Kidney (tissue), 13 donors: ENCODE measurements at regions not wholly inside any gene's neighbourhood (a gene's known extent, or its start where the extent isn't known, plus 50 kb on each side); places are given as distances from the start of the nearest gene placed in this dataset.
A peak's percentile ranks its signal among the peaks of the same experiment; 100 is the strongest.

Experiments
- DNase-seq, 5 donors: peaks; one replicate each; pipeline ENCODE4 v3.0.0-alpha.2; 2013 to 2020
- FAIRE-seq: peaks from 2 replicates; lab custom pipeline; 2012; peaks lifted over from hg19 to GRCh38; lab: Jason Lieb, UNC
- H3K27ac ChIP-seq, 2 donors: one replicate each; pipeline ENCODE4 v1.7.0; 2013; ENCODE audit warnings: low read depth in 2 of 2, low read length in 2 of 2, inconsistent platforms in 1 of 2
- H3K27me3 ChIP-seq: one replicate; pipeline ENCODE4 v1.7.1; 2013; ENCODE audit warnings: low read length, inconsistent platforms; ENCODE audit not compliant: control insufficient read depth, insufficient read depth
- H3K36me3 ChIP-seq, 3 donors: one replicate each; pipeline versions ENCODE4 v1.7.0 to v1.7.1; 2013; ENCODE audit warnings: low read length in 3 of 3, control low read depth in 1 of 3, inconsistent platforms in 1 of 3; ENCODE audit not compliant: insufficient read depth in 3 of 3, control insufficient read depth in 2 of 3
- H3K4me1 ChIP-seq, 3 donors: one replicate each; pipeline versions ENCODE4 v1.7.0 to v1.7.1; 2013; ENCODE audit warnings: low read length in 3 of 3, inconsistent platforms in 1 of 3, low read depth in 1 of 3; ENCODE audit not compliant: control insufficient read depth in 2 of 3, insufficient read depth in 2 of 3
- H3K4me3 ChIP-seq, 3 donors: one replicate each; pipeline versions ENCODE4 v1.7.0 to v1.8.1; 2013; ENCODE audit warnings: low read length in 3 of 3, control low read depth in 1 of 3, inconsistent platforms in 1 of 3
- H3K9ac ChIP-seq, 3 donors: one replicate each; pipeline versions ENCODE4 v1.7.0 to v1.7.1; 2013; ENCODE audit warnings: low read length in 3 of 3, control low read depth in 1 of 3, inconsistent platforms in 1 of 3
- H3K9me3 ChIP-seq, 3 donors: one replicate each; pipeline versions ENCODE4 v1.7.0 to v1.7.1; 2013; ENCODE audit warnings: low read length in 3 of 3, control low read depth in 1 of 3, inconsistent platforms in 1 of 3; ENCODE audit not compliant: control insufficient read depth in 2 of 3, insufficient read depth in 1 of 3
- CTCF ChIP-seq: IDR thresholded peaks from 3 replicates; pipeline ENCODE4 v1.5.1; 2012; ENCODE audit warnings: mild to moderate bottlenecking, moderate library complexity, borderline replicate concordance; ENCODE audit not compliant: insufficient read depth; ENCODE audit errors: extremely low read depth
- intact Hi-C: fragments of 100-400 bp; cut with DNase I; formaldehyde crosslinking; loops from one replicate; pipeline ENCODE4 v1.11.1; 2022
- donor health status: control.
- donor health status: control.
- donor health status: control.
- donor health status: control.
- donor health status: control.
- donor health status: DM: yes; HTN: yes; CAD: no.
- donor health status: Normal renal cell carcinoma (clear cell type).

DNA sequence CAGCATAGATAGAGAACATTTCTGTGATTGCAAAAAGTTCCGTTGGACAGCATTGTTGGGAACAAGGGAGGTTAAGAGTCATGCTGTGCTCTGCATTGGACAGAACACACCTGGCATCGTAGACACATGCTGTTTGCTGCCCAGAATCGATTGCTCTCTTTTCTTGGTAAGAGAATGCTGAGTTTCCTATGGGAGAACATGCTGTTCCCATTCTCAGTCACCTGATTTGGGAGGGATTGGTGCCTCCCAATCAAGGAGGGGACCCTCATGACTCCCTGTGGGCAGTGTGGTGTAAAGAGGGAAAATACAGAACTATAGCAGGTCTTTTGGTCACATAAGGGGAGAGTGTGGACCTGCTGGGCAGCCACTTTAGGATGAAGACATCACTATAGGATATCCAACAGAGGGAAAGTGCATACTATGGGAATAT, 555.4 kb upstream of the CLINT1 start:
- FAIRE-seq = no peak
- Histone ChIP-seq H3K4me3 (no peak overlapping the region), H3K27me3 (no peaks in the 10 kb centered on the region), H3K9ac (no peak overlapping the region), H3K4me1 (no peaks in the 10 kb centered on the region), H3K9me3 (no peaks in the 10 kb centered on the region), H3K27ac (no peak overlapping the region), H3K36me3 (no peaks in the 10 kb centered on the region)
- TF ChIP-seq CTCF = no peak
- DNase-seq = peak in 2 of 5 donors; percentile 13 to 19
- intact Hi-C loops = no loop called here

GRCh38 chr5:158413122-158413680, 554.3 kb upstream of the CLINT1 start:
- TF ChIP-seq CTCF = no peak
- H3K9ac ChIP-seq = no peak overlapping the region
- no peaks in the 10 kb centered on the region for H3K27me3 ChIP-seq
- FAIRE-seq (no peak), DNase-seq (no peak)
- intact Hi-C loops = no loop called here
- no peak overlapping the region for H3K4me3 ChIP-seq
- no peak overlapping the region for H3K27ac ChIP-seq
- no peaks in the 10 kb centered on the region for H3K36me3 ChIP-seq
- H3K9me3 ChIP-seq = no peaks in the 10 kb centered on the region
- H3K4me1 ChIP-seq = no peaks in the 10 kb centered on the region

- TF ChIP-seq CTCF = no peak
- intact Hi-C loops = no loop called here
- Histone ChIP-seq H3K4me3 (no peak overlapping the region), H3K9ac (no peak overlapping the region), H3K27ac (no peak overlapping the region), H3K36me3 (no peaks in the 10 kb centered on the region), H3K9me3 (no peaks in the 10 kb centered on the region), H3K27me3 (no peaks in the 10 kb centered on the region), H3K4me1 (no peaks in the 10 kb centered on the region)
- no peak for DNase-seq
- no peak for FAIRE-seq
Observed at GRCh38 chr5:158410976-158411375, 552.0 kb upstream of the CLINT1 start.

DNA sequence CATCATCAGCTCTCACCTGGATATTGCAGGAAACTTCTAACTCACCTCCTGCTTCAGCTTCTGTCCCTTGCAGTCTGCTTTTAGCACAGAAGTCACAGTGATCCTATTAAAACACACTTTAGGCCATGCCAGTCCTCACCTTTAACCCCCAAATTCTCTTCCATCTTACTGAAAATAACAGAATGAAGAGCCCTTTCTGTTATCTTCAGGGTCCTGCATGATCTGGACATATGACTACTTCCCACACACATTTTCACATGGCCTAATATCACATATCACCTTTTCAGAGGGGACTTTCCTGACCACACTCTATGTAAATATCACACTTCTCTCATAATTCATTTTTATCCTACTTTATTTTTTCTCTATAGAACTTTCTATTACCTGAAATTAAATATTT, 550.6 kb upstream of the CLINT1 start:
- H3K9ac ChIP-seq = no peak overlapping the region
- H3K36me3 ChIP-seq = no peaks in the 10 kb centered on the region
- TF ChIP-seq CTCF = no peak
- no peak overlapping the region for H3K4me3 ChIP-seq
- H3K4me1 ChIP-seq = no peaks in the 10 kb centered on the region
- DNase-seq (no peak), FAIRE-seq (no peak)
- no peak overlapping the region for H3K27ac ChIP-seq
- intact Hi-C loops = no loop called here
- H3K9me3 ChIP-seq = no peaks in the 10 kb centered on the region
- H3K27me3 ChIP-seq = no peaks in the 10 kb centered on the region
